GM19372 (cell line): ENCODE measurements at regions not wholly inside any gene's neighbourhood (a gene's known extent, or its start where the extent isn't known, plus 50 kb on each side); places are given as distances from the start of the nearest gene placed in this dataset.

Experiments
- ATAC-seq: cut with Tn5 transposase; IDR thresholded peaks from one replicate; pipeline ENCODE4 v1.9.1; 2021; ENCODE audit warnings: mild to moderate bottlenecking, low read depth, moderate library complexity; ENCODE audit not compliant: unreplicated experiment

GRCh38 chr7:25031007-25031406 lies 51.0 kb upstream of the OSBPL3 start:
- peak; percentile 76 for ATAC-seq
